Ecto neural progenitor cell (in vitro differentiated cells): ENCODE measurements at regions not wholly inside any gene's neighbourhood (a gene's known extent, or its start where the extent isn't known, plus 50 kb on each side); places are given as distances from the start of the nearest gene placed in this dataset.

Source experiments
- DNase-seq: peaks from one replicate; pipeline ENCODE4 v3.0.0-alpha.2; 2018; ENCODE audit warnings: low spot score

GRCh38 chr1:58136387-58136786, 410.1 kb downstream of the OMA1 start:
- DNase-seq, result no peak

DNA sequence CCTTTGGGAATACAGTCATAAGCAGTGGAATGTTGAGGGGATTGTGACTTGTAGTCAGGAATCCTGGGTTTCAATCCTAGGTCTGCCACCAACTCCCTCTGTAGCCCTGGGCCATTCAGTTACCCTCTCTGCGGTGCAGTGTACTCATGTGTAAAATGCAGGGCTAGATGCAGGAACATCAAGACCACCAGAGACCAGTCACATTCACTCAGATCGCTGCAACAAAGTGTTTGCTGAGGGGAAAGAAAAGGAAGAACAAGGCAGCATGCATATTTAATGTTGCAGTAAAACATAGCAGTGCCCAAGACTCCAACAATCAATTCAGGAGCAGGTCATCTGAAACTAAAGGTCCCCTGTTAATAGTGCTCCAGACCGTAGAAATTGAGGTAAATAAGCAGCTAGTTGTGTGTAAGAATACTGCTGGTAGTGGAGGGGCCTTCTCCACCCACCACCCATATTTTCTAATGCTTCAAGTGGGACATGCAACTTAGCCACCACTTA, 410.7 kb downstream of the OMA1 start:
- no peak for DNase-seq

DNA sequence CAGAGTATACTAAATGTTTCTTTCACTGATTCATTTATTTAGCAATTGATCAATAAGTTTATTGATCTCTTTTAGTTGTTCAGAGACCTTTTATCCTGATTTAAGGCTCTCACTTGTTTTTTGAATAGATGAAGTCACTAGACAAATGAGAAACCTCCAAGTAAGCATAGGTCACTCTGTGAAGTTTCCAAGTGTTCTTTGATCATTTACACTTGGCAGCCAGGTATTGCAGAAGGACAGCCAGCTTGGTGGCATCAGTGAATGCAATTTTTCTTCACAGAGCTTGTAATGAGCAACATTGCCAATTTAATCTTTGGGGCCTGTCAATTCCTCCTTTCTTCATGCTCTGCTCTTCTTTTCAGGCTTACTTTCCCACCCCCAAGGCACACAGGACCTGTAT, 413.0 kb downstream of the OMA1 start:
- no peak for DNase-seq

- no peak for DNase-seq
These were observed 423.5 kb downstream of the OMA1 start for GRCh38 chr1:58123051-58123450.

DNA sequence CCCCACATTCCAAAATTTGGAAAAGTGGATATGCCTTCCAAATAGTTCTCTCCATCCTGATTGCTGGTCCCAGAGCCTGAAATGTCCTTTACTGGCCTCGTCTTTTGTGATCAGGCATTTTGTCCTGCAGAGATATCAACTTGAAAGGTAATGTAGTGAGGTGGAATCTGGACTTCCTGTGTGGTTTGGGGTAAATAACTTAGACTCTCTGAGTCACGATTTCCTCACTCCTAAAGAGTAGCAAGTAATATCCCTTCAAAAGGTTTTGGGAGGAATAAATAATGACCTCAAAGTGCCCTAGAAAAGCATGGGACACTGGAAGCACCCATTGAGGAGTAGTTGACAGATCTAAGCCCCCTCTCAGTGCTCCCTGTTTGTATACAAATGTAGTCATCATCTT, 426.6 kb downstream of the OMA1 start:
- no peak for DNase-seq

DNA sequence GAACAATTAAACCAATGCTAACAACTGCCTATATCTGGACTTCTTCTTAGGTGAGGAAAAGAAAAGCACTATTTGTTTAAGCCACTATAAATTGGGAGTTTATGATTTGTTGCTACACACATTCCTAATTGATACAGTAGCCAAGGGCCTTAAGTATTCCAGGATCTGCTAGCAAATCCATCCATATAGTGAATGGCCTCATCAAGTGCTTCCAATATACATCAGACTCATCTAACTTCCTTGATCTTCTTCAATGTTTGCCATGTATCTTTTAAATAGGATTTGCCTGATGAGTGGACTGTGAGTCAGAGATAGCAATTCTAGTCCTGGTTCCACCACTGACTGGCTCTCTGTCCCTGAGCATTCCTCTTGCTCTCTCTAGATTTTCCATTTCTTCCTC, 430.2 kb downstream of the OMA1 start:
- DNase-seq, result no peak

- DNase-seq, result no peak
These were observed 436.8 kb downstream of the OMA1 start for GRCh38 chr1:58109646-58110200.

DNA sequence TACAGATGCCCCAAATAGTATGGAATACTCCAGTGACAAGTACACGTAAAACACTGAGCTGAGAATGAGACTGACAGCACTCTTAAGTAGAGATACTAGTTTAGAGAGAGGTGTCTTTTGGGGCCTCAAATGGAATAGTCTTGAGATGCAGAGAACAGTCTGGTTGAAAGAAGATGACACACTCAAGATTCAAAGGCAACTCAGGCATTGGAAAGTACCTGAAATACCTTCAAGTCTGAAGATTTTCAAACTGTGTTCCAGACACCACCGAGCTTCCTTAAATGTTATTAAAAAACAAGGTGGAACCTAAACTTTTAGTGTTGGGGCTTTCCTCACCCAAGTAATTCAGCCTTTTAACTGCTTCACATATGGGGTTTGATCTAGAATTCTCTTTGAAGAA, 437.7 kb downstream of the OMA1 start:
- no peak for DNase-seq

DNA sequence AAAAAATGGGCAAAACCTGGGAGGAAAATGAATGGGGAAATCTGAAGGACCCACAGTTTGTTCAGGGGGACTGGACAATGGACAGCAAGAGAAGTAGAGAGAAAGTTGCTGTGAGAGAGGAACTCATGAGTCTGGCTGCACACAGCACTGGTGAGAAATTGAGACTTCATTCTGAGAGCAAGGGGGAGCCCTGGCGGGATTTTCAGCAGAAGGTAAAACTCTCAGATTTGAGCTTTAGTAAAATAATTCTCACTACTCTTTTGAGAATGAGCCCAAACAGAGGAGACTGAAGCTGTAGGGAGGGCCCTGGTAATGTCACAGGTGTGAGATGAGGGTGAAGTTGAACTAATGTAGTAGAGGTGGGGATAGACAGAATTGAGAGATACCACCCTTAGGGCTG, 438.6 kb downstream of the OMA1 start:
- no peak for DNase-seq

- no peak for DNase-seq
These were observed 441.6 kb downstream of the OMA1 start for GRCh38 chr1:58104960-58105359.

- DNase-seq, result no peak
These were observed 449.8 kb downstream of the OMA1 start for GRCh38 chr1:58096714-58097113.

DNA sequence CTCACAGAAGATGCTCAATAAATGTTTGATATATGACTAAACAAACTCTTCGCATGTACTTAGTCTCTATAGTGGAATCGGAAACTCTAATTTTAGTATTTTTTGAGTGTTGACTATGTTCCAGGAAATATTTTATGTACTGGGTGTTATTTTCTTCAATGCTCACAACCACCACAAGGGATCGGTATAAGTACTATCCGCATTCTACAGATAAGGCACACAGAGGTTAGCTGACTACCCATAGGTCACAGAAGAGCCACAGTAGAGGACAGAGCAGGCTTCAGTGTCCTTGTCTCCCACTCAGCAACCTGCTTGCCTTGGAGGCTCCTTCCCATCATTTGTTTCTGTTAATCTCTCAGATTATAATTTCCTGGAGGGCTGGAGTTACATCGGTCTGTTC, 451.3 kb downstream of the OMA1 start:
- no peak for DNase-seq

- DNase-seq, result no peak
These were observed 452.3 kb downstream of the OMA1 start for GRCh38 chr1:58094221-58094620.

DNA sequence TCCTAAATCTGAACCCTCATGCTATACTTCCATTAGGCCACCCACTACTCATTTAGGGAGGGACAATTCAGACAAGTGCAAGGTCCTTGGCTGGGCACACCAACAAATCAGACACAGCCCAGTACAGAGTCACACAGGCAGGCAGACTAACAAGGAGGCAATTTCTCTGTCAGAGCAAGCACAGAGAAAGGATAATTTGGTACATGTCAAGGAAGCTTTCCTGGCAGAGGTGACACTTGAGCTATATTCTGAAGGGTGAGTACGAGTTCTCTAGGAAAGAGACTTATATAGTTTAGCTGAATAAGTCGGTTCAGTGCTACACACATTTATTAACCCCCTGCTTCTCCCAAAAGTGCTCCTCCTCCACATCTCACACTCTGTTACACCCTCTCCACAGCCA, 455.9 kb downstream of the OMA1 start:
- no peak for DNase-seq

DNA sequence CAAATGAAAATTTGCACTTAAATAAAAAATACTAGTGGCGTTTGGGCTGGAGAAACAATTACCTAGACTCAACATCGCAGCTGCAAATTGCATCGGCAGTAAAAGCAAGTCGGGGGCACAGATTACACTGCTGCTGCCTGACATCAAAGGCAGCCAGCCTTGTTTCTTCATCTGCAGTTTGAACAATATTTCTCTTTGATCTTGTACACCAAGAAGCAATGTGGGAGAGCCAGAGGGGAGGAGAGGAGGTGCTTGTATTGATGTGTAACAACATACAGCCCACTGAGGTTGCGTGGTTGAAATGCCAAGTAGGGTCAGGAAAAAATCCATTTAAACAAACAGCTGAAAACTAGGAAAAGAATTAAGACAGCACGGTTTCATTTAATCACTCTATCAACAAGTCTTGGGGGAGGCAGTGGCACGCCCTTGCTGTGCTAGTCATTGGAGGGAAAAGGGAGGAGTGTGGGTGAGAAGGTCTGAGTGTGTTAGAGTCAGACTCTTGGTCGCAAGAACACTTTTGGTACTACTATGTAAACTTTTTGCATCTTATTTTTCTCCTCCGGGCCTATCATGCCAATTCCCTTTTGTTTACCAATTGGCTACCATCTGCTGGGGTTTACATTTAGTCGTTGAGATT, 456.5 kb downstream of the OMA1 start:
- no peak for DNase-seq

DNA sequence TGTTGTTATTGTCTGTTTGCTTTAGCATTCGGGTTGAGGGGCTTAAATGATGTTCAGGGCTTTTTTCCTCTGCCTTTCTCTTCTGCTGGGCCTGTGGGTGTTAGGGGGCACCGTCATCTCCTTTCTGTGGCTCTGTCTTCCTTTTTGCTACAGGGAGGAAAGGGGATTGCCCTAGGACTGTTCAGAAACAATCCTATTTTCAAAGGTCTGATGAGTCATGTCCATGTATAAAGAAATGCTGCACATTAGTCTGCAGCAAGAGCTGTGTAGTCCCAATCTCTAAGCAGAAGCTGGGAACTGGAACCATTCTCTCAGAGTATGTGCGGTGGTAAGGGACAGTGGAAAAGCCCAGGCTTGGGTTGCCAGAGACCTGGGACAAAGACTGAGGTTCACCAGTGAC, 462.3 kb downstream of the OMA1 start:
- DNase-seq, result no peak

DNA sequence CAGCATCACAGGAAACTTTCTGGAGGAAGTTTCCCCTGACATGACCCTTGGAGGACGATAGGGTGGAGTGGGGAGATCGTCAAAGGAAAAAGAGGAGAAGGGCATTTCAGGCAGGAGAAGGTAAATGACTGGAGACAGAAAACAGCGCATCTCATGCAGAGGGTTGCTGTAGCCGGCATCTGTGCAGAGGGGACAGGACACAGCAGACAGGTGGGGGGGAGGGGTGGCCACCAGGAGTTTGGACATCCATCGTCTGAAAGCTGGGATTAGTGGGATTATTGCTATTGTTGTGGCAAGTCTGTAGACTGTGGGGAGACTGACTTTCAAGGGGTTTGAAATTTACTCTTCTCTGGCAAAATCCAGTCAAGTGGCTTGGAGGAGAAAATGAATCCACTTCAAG, 463.9 kb downstream of the OMA1 start:
- DNase-seq, result peak; percentile 56

GRCh38 chr1:58076258-58076657, 470.3 kb downstream of the OMA1 start:
- no peak for DNase-seq

DNA sequence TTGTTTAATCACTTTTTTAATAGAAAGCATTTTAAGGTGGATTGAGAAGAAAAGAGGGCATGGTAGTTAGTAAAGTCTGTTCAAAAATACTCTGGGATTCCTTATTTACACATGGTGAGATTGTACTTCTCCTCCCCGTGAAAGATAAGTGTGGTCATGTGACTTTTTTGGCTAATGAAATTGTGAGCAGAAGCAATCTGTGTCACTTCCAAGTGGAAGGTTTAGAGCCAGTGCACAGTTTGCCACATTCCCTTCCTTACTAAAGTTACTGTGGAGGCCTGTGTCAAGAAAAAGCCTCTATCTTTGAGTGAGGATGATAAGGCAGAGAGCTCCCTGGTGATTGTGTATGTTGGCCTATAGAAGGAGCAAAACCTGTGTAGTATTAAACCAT, 471.3 kb downstream of the OMA1 start:
- DNase-seq, result no peak

GRCh38 chr1:58072450-58072849, 474.1 kb downstream of the OMA1 start:
- DNase-seq, result no peak

DNA sequence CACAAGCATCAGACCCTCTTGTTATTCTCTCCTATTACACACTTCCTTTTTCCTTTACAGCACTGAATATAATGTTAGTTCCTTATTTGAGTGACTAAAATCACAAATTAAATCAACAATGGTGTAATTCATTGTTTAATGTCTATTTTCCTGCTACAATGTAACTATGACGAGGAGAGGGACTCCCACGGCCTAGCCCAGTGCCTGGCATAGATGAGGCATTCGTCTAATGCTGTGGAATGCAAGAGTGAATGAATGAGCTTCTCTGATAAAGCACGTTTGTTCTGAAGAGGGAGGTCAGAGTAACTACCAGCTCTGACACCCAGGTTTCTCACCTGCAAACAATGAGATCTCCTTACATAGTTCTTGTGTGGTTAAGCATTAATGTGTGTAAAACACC, 479.4 kb downstream of the OMA1 start:
- DNase-seq, result no peak

GRCh38 chr1:58065520-58065919, 481.0 kb downstream of the OMA1 start:
- peak; percentile 52 for DNase-seq

DNA sequence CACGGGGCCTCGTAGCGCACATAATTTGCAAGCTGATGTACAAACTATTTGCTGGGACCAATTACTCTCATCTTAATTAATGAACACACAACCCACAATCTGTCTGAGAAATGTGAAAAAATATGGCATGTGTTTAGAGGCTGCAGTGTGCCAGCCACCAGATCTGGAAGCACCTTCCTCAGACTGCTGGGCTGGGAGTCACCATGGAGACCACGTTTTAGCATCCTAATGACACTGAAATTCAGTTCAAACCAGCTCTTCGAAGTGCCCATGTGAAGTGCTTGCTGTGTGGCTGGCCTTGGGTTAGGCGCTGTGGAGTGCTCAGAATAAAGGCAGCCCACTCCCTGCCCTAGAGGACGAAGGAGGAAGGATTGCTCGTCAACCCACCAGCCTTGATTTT, 482.4 kb downstream of the OMA1 start:
- DNase-seq, result no peak

DNA sequence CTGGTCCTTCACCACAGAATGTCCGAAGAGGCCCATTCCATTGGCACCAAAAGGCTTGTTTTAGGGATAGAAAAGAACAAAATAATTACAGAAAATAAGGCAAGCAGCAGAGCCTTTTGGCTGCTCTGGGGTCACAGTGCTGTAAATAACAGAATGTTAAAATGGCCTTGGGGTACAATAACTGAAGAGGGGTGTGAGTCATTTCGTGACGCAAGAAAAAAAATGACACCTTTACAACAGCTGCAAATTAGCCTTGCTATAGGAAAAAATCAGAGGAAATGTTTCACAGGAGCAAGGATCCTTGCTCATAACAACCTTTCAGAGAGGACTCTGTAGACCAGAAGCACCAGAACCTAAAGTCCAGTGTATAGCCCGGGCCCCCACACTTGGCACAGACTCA, 483.4 kb downstream of the OMA1 start:
- no peak for DNase-seq
